MM.1S (cell line): ENCODE measurements at regions not wholly inside any gene's neighbourhood (a gene's known extent, or its start where the extent isn't known, plus 50 kb on each side); places are given as distances from the start of the nearest gene placed in this dataset.
"Not testable (repeated sequence)": the region's sequence is repeated elsewhere in the genome, so short reads cannot be mapped to it uniquely, and the experiment has no call there.

Source experiments
- DNase-seq: peaks from one replicate; pipeline ENCODE4 v3.0.0-alpha.2; 2015
- H2AFZ ChIP-seq: fragments of 300-600 bp; sonication (generic); 2 replicates; pipeline ENCODE4 v1.6.0; 2016; ENCODE audit warnings: antibody characterized with exemption, low read length
- H3F3A ChIP-seq: fragments of 300-600 bp; sonication (generic); 2 replicates; pipeline ENCODE4 v1.6.1; 2016; ENCODE audit warnings: mild to moderate bottlenecking, antibody characterized with exemption, low read length, moderate library complexity, mixed read lengths; ENCODE audit not compliant: insufficient read depth
- H3K27ac ChIP-seq: fragments of 300-600 bp; sonication (generic); 2 replicates; pipeline ENCODE4 v1.5.1; 2016; ENCODE audit warnings: mild to moderate bottlenecking, low read length
- H3K27me3 ChIP-seq: fragments of 300-600 bp; sonication (generic); replicated peaks from 2 replicates; pipeline ENCODE4 v1.6.0; 2016; ENCODE audit warnings: low read length; ENCODE audit not compliant: insufficient read depth
- H3K36me3 ChIP-seq: fragments of 300-600 bp; sonication (generic); replicated peaks from 2 replicates; pipeline ENCODE4 v1.6.1; 2016; ENCODE audit warnings: mild to moderate bottlenecking, low read length, mixed read lengths; ENCODE audit not compliant: insufficient read depth
- H3K4me1 ChIP-seq: fragments of 300-600 bp; sonication (generic); 2 replicates; pipeline ENCODE4 v1.6.1; 2016; ENCODE audit warnings: low read length, mixed read lengths
- H3K4me2 ChIP-seq: fragments of 300-600 bp; sonication (generic); 2 replicates; pipeline ENCODE4 v1.6.0; 2016; ENCODE audit warnings: low read depth, low read length
- H3K4me3 ChIP-seq: fragments of 300-600 bp; sonication (generic); 2 replicates; pipeline ENCODE4 v1.5.1; 2016; ENCODE audit warnings: low read length, mixed read lengths
- H3K79me2 ChIP-seq: fragments of 300-600 bp; sonication (generic); 2 replicates; pipeline ENCODE4 v1.6.1; 2016; ENCODE audit warnings: mixed run types, low read length, mixed read lengths
- H3K9ac ChIP-seq: fragments of 300-600 bp; sonication (generic); 2 replicates; pipeline ENCODE4 v1.6.1; 2016; ENCODE audit warnings: low read length, mixed read lengths
- H3K9me2 ChIP-seq: fragments of 300-600 bp; sonication (generic); replicated peaks from 2 replicates; pipeline ENCODE4 v1.6.1; 2016; ENCODE audit warnings: mild to moderate bottlenecking, low read length, mixed read lengths; ENCODE audit not compliant: insufficient read depth
- H3K9me3 ChIP-seq: fragments of 300-600 bp; sonication (generic); replicated peaks from 2 replicates; pipeline ENCODE4 v1.6.1; 2016; ENCODE audit warnings: mild to moderate bottlenecking, low read length, mixed read lengths; ENCODE audit not compliant: insufficient read depth
- H4K20me1 ChIP-seq: fragments of 300-600 bp; sonication (generic); 2 replicates; pipeline ENCODE4 v1.6.1; 2016; ENCODE audit warnings: mild to moderate bottlenecking, low read length, moderate library complexity, mixed read lengths; ENCODE audit not compliant: insufficient read depth
- EZH2 ChIP-seq: fragments of 300-600 bp; sonication (generic); optimal IDR thresholded peaks from 2 replicates; pipeline ENCODE3; 2017; ENCODE audit warnings: low read depth, mild to moderate bottlenecking, antibody characterized with exemption, low read length, mixed read lengths
- EZH2phosphoT487 ChIP-seq: fragments of 300-600 bp; sonication (generic); IDR thresholded peaks from 2 replicates; pipeline ENCODE4 v1.6.1; 2018; ENCODE audit warnings: antibody characterized with exemption, low read length
- TF ChIP-seq, protein P1 (sequence below): fragments of 300-600 bp; sonication (generic); IDR thresholded peaks from 2 replicates; pipeline ENCODE4 v1.5.1; 2016; ENCODE audit warnings: antibody characterized with exemption, low read length, mixed read lengths

DNA sequence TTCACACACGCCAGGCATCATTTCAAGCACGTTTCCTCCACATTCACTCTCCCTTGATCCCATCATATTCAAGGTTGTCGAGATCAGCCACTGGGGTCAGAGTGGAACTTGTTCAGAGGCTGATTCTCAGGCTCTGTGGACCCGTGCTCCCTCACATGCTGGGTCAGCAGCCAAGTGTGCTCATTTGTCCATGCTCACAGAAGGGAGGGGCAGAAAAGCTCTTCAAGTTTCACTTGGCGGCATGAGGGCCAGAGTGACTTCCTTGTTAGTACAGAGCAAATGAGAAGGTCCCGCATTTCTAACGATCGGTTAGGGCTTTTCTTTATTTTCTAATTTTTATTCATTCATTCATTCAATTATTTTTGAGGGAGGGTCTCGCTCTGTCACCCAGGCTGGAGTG, 82.2 kb downstream of the EBLN1 start:
- H4K20me1 ChIP-seq: no peaks in the 10 kb centered on the region
- H3K79me2 ChIP-seq: no peaks in the 10 kb centered on the region
- H3K9me3 ChIP-seq: no peaks in the 10 kb centered on the region
- H3K27me3 ChIP-seq: no peaks in the 10 kb centered on the region
- no peak overlapping the region for H3K9ac ChIP-seq
- no peaks in the 10 kb centered on the region for H3K36me3 ChIP-seq
- H3K9me2 ChIP-seq: no peaks in the 10 kb centered on the region
- no peaks in the 10 kb centered on the region for H3F3A ChIP-seq
- no peak overlapping the region for H2AFZ ChIP-seq
- DNase-seq: no peak
- H3K4me2 ChIP-seq: no peak overlapping the region
- H3K4me3 ChIP-seq: no peak overlapping the region
- TF ChIP-seq EZH2 (no peak), EZH2phosphoT487 (no peak)
- H3K4me1 ChIP-seq: no peaks in the 10 kb centered on the region
- H3K27ac ChIP-seq: no peak overlapping the region

DNA sequence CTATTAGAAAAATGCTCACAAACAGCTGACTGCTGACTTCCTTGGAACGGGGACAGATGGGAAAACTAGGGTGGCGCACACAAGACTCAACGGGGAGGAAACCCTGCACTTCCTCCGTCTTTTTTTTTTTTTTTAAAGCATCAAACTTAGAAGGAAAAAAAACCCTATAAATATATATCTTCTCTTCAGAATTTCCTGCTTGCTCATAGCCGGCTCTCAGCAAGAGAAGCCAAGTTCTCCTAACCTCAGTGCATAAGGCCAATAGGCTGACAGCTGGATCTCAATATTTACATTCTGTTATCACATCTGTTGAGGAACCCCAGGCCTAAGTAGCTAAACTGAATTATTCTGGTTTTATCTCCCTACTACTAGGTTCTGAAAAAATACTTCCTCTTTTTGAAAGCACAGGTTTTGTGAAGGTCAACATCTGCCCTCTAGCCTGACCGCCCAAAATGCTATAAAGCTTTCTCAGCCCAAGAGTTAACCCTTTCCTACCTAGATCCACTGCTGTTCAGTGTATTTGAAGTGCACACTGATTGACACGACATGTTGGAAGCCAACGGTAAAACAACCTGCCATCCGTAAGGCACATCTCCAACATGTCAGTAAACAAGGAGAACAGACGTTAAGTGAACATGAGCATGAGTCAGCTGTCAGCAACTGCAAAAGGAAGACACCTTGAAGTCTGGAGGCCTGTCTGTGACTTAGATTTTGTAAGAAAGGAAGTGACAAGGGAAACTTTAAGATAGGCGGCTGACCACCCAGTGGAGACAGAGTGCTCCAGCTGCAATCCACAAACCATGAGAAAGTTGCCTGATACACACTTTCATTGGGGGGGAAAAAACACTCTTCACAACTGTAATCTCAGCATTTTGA, 83.8 kb downstream of the EBLN1 start:
- TF ChIP-seq EZH2phosphoT487: no peak
- TF ChIP-seq, protein P1, sequence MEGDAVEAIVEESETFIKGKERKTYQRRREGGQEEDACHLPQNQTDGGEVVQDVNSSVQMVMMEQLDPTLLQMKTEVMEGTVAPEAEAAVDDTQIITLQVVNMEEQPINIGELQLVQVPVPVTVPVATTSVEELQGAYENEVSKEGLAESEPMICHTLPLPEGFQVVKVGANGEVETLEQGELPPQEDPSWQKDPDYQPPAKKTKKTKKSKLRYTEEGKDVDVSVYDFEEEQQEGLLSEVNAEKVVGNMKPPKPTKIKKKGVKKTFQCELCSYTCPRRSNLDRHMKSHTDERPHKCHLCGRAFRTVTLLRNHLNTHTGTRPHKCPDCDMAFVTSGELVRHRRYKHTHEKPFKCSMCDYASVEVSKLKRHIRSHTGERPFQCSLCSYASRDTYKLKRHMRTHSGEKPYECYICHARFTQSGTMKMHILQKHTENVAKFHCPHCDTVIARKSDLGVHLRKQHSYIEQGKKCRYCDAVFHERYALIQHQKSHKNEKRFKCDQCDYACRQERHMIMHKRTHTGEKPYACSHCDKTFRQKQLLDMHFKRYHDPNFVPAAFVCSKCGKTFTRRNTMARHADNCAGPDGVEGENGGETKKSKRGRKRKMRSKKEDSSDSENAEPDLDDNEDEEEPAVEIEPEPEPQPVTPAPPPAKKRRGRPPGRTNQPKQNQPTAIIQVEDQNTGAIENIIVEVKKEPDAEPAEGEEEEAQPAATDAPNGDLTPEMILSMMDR: no peak
- TF ChIP-seq EZH2: no peak
- H3K9me2 ChIP-seq: no peaks in the 10 kb centered on the region
- no peaks in the 10 kb centered on the region for H3K4me1 ChIP-seq
- H2AFZ ChIP-seq: peak overlapping the region; percentile 27; the same call in 1 of the 2 replicates
- H3K27me3 ChIP-seq: no peaks in the 10 kb centered on the region
- no peak overlapping the region for H3K9ac ChIP-seq
- H4K20me1 ChIP-seq: no peaks in the 10 kb centered on the region
- no peaks in the 10 kb centered on the region for H3K36me3 ChIP-seq
- H3K79me2 ChIP-seq: no peaks in the 10 kb centered on the region
- no peak overlapping the region for H3K4me3 ChIP-seq
- peak; percentile 56 for DNase-seq
- H3K27ac ChIP-seq: peak overlapping the region; percentile 38; the same call in 1 of the 2 replicates
- peak overlapping the region; percentile 20; the same call in 1 of the 2 replicates for H3K4me2 ChIP-seq
- H3K9me3 ChIP-seq: no peaks in the 10 kb centered on the region
- H3F3A ChIP-seq: no peaks in the 10 kb centered on the region

DNA sequence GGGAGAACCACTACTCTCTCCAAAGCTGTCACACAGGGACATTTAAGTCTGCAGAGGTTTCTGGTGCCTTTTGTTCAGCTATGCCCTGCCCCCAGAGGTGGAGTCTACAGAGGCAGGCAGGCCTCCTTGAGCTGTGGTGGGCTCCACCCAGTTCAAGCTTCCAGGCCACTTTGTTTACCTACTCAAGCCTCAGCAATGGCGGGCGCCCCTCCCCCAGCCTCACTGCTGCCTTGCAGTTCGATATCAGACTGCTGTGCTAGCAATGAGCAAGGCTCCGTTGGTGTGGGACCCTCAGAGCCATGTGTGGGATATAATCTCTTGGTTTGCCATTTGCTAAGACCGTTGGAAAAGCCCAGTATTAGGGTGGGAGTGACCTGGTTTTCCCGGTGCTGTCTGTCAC, 87.0 kb downstream of the EBLN1 start:
- not testable (repeated sequence) for H4K20me1 ChIP-seq, H3K27ac ChIP-seq, H3K4me2 ChIP-seq, H3K36me3 ChIP-seq, H3K4me3 ChIP-seq, H3K9ac ChIP-seq, H3K27me3 ChIP-seq, H3K9me2 ChIP-seq, H3K9me3 ChIP-seq, DNase-seq, H3F3A ChIP-seq, H3K79me2 ChIP-seq, H2AFZ ChIP-seq, H3K4me1 ChIP-seq

DNA sequence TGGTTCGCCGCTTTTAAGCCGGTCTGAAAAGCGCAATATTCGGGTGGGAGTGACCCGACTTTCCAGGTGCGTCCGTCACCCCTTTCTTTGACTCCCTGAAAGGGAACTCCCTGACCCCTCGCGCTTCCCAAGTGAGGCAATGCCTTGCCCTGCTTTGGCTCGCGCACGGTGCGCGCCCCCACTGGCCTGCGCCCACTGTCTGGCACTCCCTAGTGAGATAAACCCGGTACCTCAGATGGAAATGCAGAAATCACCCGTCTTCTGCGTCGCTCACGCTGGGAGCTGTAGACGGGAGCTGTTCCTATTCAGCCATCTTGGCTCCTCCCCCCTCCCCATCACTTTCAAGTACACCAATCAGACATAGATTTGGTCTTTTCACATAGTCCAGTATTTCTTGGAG, 88.2 kb downstream of the EBLN1 start:
- H3K9ac ChIP-seq, H3K79me2 ChIP-seq, H3K9me3 ChIP-seq, H3K27me3 ChIP-seq, H4K20me1 ChIP-seq, DNase-seq, H3K4me3 ChIP-seq, H3K4me2 ChIP-seq, H3F3A ChIP-seq, H3K4me1 ChIP-seq, H3K9me2 ChIP-seq, H2AFZ ChIP-seq, H3K27ac ChIP-seq, H3K36me3 ChIP-seq: not testable (repeated sequence)

DNA sequence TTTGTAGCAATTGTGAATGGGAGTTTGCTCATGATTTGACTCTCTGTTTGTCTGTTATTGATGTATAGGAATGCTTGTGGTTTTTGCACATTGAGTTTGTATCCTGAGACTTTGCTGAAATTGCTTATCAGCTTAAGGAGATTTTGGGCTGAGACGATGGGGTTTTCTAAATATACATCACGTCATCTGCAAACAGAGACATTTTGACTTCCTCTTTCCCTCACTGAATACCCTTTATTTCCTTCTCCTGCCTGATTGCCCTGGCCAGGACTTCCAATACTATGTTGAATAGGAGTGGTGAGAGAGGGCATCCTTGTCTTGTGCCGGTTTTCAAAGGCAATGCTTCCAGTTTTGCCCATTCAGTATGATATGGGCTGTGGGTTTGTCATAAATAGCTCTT, 96.6 kb downstream of the EBLN1 start:
- not testable (repeated sequence) for H4K20me1 ChIP-seq, H3K79me2 ChIP-seq, H2AFZ ChIP-seq, H3K4me3 ChIP-seq, DNase-seq, H3F3A ChIP-seq, H3K27ac ChIP-seq, H3K36me3 ChIP-seq, H3K27me3 ChIP-seq, H3K9me2 ChIP-seq, H3K4me1 ChIP-seq, H3K9ac ChIP-seq, H3K9me3 ChIP-seq, H3K4me2 ChIP-seq

DNA sequence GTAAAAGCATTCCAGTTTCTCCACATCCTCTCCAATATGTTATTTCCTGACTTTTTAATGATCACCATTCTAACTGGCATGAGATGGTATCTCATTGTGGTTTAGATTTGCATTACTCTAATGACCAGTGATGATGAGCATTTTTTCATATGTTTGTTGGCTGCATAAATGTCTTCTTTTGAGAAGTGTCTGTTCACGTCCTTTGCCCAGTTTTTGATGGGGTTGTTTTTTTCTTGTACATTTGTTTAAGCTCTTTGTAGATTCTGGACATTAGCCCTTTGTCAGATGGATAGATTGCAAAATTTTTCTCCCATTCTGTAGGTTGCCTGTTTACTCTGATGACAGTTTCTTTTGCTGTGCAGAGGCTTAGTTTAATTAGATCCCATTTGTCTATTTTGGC, 97.7 kb downstream of the EBLN1 start:
- DNase-seq, H2AFZ ChIP-seq, H3K4me2 ChIP-seq, H3F3A ChIP-seq, H3K36me3 ChIP-seq, H3K9me2 ChIP-seq, H3K4me1 ChIP-seq, H3K9me3 ChIP-seq, H3K27ac ChIP-seq, H4K20me1 ChIP-seq, H3K4me3 ChIP-seq, H3K27me3 ChIP-seq, H3K79me2 ChIP-seq, H3K9ac ChIP-seq: not testable (repeated sequence)

DNA sequence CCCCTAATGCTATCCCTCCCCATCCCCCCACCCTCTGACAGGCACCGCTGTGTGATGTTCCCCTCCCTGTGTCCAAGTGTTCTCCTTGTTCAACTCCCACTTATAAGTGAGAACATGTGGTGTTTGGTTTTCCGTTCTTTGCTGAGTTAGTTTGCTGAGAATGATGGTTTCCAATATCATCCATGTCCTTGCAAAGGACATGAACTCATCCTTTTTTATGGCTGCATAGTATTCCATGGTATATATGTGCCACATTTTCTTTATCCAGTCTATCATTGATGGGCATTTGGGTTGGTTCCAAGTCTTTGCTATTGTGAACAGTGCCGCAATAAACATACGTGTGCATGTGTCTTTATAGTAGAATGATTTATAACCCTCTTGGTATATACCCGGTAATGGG, 98.2 kb downstream of the EBLN1 start:
- not testable (repeated sequence) for H3K79me2 ChIP-seq, H4K20me1 ChIP-seq, H3K9me3 ChIP-seq, H3F3A ChIP-seq, H3K27ac ChIP-seq, H3K36me3 ChIP-seq, H3K4me3 ChIP-seq, H3K27me3 ChIP-seq, DNase-seq, H2AFZ ChIP-seq, H3K9ac ChIP-seq, H3K9me2 ChIP-seq, H3K4me2 ChIP-seq, H3K4me1 ChIP-seq
